ENCODE measurements at regions not wholly inside any gene's neighbourhood (a gene's known extent, or its start where the extent isn't known, plus 50 kb on each side); places are given as distances from the start of the nearest gene placed in this dataset.

GRCh38 chr19:31074199-31075125 is 274.8 kb downstream of the TSHZ3 start:
- TF ChIP-seq, protein P1, sequence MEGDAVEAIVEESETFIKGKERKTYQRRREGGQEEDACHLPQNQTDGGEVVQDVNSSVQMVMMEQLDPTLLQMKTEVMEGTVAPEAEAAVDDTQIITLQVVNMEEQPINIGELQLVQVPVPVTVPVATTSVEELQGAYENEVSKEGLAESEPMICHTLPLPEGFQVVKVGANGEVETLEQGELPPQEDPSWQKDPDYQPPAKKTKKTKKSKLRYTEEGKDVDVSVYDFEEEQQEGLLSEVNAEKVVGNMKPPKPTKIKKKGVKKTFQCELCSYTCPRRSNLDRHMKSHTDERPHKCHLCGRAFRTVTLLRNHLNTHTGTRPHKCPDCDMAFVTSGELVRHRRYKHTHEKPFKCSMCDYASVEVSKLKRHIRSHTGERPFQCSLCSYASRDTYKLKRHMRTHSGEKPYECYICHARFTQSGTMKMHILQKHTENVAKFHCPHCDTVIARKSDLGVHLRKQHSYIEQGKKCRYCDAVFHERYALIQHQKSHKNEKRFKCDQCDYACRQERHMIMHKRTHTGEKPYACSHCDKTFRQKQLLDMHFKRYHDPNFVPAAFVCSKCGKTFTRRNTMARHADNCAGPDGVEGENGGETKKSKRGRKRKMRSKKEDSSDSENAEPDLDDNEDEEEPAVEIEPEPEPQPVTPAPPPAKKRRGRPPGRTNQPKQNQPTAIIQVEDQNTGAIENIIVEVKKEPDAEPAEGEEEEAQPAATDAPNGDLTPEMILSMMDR (IDR thresholded peaks at IDR 0.05; ENCODE audit: extremely low read depth, missing control alignments): no peak
- DNase-seq (ENCODE audit: low spot score): no peak

- no peak for DNase-seq (ENCODE audit: low spot score)
- TF ChIP-seq, protein P1 (IDR thresholded peaks at IDR 0.05; ENCODE audit: extremely low read depth, missing control alignments): no peak
Measured at GRCh38 chr19:31073485-31074198, 275.6 kb downstream of the TSHZ3 start.

GRCh38 chr19:31072451-31072850 is 276.8 kb downstream of the TSHZ3 start:
- no peak for DNase-seq (ENCODE audit: low spot score)
- TF ChIP-seq, protein P1 (IDR thresholded peaks at IDR 0.05; ENCODE audit: extremely low read depth, missing control alignments): no peak

DNA sequence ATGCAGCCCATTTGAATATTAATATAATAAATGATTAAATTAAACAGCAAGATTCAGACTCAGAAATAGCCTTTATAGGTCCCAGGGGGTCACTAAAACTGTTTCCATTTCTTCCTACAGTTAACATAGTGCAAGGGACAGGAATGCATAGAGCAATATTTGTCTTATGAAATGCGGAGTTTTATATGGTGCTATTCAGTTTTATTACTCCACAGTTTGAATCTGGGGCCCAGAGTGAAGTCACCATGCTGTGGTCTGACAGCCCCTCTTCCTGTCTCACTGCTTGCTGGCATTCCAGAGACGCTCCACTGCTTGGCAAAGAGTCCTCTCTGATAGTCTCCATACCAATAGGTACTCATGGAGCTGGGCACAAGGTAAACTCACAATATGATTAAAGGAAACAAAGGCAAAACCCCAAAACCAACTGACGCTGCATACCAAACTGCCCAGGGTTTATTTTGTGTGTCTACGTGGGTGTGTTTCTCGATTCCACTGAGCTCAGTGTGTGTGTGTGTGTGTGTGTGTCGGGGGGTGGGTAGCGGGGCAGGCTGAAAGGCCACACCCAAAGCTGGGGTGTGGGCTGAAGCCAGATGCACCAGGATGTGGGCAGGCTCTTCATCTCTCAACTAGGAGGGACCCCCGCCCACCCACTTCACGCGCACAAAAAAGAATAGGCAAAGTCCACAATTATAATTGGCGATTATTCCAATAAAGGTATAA is 277.9 kb downstream of the TSHZ3 start:
- TF ChIP-seq, protein P1 (IDR thresholded peaks at IDR 0.05; ENCODE audit: extremely low read depth, missing control alignments): no peak
- DNase-seq (ENCODE audit: low spot score): no peak

- TF ChIP-seq, protein P1 (IDR thresholded peaks at IDR 0.05; ENCODE audit: extremely low read depth, missing control alignments): no peak
- DNase-seq (ENCODE audit: low spot score): no peak
Measured at GRCh38 chr19:31070146-31071065, 278.8 kb downstream of the TSHZ3 start.

- TF ChIP-seq, protein P1 (IDR thresholded peaks at IDR 0.05; ENCODE audit: extremely low read depth, missing control alignments): no peak
- DNase-seq (ENCODE audit: low spot score): no peak
Measured at GRCh38 chr19:31068268-31068667, 281.0 kb downstream of the TSHZ3 start.
